ENCODE measurements at regions not wholly inside any gene's neighbourhood (a gene's known extent, or its start where the extent isn't known, plus 50 kb on each side); places are given as distances from the start of the nearest gene placed in this dataset.

DNA sequence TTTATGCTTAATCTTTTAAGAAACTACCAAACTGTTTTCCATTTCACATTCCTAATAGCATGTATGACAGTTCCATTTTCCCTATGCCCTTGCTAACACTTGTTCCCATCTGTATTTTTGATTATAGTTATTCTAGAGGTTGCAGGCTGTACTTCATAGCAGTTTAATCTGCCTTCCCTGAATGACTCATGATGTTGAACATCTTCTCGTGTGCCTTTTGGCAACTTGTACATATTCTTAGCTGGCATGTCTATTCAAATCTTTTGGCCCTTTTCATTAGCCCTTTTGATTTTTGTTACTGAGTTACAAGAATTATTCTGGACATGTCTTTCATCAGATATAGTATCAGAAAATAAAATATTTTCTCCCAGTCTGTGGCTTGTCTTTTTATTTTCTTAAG lies 320.3 kb downstream of the DIRAS2 start:
- H3K9me3 ChIP-seq (ENCODE audit: control insufficient read depth, low read length, poor library complexity, severe bottlenecking), result no peaks in the 10 kb centered on the region
- no peak for DNase-seq
- no peak for ATAC-seq
- H3K27ac Mint-ChIP-seq, result no peak overlapping the region
- H3K4me3 Mint-ChIP-seq, result no peak overlapping the region
- H3K27me3 Mint-ChIP-seq, result peaks cover 31% of the 10 kb centered on the region
- H3K36me3 Mint-ChIP-seq (ENCODE audit: low read depth), result no peaks in the 10 kb centered on the region
- H3K4me1 Mint-ChIP-seq, result no peaks in the 10 kb centered on the region

DNA sequence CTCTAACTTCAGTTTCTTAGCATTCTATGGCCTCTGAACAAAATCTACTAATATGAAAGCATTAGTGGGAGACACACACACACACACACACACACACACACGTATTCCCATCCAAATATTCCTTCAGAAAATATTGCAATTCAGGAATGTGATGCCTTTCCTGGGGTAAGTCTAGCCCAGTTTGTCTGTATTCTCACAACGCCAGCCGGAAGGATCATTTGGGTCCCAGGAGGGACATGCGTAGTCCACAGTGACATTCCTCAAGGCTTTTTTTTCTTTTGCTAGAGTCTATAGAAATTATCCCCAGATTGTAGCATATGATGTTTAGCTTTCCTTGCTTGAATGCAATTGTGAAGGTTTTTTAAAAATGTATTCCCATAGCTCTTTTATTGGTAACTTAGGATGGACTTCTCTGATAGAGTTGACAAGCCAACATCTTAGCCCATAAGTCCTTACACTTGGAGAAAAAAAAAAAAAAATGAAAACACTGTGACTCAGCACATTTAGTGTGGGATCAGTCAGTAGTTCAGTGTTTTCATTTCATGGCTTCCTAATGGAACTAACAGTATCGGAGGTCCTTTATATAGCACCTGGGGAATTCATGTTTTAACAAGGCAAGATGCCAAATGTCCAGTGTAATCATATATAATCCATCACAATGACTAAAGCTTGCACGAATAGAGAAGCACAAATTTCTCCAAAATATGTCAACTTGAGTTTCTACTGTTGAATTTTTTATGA lies 316.5 kb downstream of the DIRAS2 start:
- Mint-ChIP-seq H3K27ac (no peak overlapping the region), H3K27me3 (peaks cover 32% of the 10 kb centered on the region), H3K4me1 (no peaks in the 10 kb centered on the region), H3K4me3 (no peak overlapping the region), H3K36me3 (ENCODE audit: low read depth) (no peaks in the 10 kb centered on the region)
- H3K9me3 ChIP-seq (ENCODE audit: control insufficient read depth, low read length, poor library complexity, severe bottlenecking), result no peaks in the 10 kb centered on the region
- ATAC-seq (no peak), DNase-seq (no peak)

DNA sequence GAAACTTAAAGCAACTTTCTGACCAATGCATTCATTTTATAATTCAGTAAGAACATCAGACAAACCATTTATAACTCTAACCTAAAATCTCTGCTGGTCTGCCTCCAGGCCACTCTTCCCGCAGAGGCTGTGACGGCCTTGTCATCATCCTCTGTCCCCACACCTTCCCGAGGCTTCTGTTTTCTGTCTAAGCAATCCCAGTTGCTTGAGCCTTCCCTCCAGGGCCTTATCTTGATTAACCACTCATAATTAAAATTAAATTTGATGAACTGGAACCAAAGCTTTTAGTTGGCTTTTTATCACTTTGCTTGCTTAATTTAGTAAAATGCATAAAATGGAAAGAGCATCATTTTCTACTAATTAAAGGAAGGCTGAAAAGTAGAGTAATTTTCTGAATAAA lies 312.4 kb downstream of the DIRAS2 start:
- ATAC-seq (no peak), DNase-seq (no peak)
- Mint-ChIP-seq H3K27me3 (peaks cover 57% of the 10 kb centered on the region), H3K36me3 (ENCODE audit: low read depth) (peaks cover 2% of the 10 kb centered on the region), H3K27ac (no peak overlapping the region), H3K4me1 (no peaks in the 10 kb centered on the region), H3K4me3 (no peak overlapping the region)
- H3K9me3 ChIP-seq (ENCODE audit: control insufficient read depth, low read length, poor library complexity, severe bottlenecking), result no peaks in the 10 kb centered on the region

DNA sequence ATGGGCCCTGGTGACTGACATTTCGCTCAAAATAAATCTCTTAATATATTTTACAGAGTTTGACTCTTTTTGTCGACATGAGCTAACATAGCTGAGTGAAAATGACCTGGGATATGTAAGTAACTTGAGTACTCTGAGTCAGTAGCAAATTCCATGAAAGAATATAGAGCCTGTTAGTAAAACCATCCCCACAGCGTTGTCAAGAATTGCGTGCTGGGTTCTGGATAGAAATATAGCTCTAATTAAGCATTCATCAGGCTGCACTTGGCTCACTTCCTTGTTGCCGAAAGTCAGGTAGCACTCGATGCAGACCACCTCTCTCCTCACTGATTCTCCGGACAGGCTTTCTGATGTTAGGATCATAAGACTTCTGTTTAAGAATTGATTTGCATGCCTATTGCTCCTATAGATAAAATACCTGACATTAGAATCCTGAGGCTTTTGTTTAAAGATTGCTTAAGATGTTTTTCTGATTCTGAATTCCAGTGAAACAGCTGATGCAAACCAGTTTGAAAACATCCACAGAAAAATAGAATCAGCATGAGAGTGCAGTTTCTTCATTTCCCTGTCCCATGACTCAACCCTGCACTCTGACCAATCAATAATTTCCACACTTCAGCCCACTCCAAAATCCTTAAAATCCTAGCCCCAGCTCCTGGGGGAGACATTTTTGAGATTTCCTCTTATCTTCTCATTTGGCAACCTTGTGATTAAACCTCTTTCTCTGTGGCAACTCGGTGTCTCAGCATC lies 310.6 kb downstream of the DIRAS2 start:
- peaks cover 48% of the 10 kb centered on the region for H3K27me3 Mint-ChIP-seq
- no peak overlapping the region for H3K4me3 Mint-ChIP-seq
- ATAC-seq, result no peak
- no peak overlapping the region for H3K27ac Mint-ChIP-seq
- DNase-seq, result no peak
- H3K4me1 Mint-ChIP-seq, result no peaks in the 10 kb centered on the region
- H3K36me3 Mint-ChIP-seq (ENCODE audit: low read depth), result peaks cover 2% of the 10 kb centered on the region
- no peaks in the 10 kb centered on the region for H3K9me3 ChIP-seq (ENCODE audit: control insufficient read depth, low read length, poor library complexity, severe bottlenecking)

DNA sequence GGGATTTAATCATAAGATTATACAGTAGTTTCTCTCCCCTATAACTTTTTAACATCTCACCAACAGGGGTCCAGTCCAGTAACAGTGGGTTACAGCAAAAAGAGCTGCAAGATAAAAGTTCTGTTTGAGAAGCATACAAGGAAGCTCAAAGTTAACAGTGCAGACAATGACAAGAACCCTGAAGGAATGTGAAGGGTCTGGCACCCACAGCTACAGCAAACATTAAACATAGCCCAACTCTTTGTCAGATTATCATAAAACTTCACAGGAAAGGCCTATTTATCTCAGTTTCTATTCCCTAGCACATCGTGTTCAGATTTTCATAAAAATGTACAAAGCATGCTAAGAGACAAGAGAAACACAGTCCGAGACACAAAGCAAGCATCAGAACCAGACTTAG lies 309.4 kb downstream of the DIRAS2 start:
- H3K36me3 Mint-ChIP-seq (ENCODE audit: low read depth), result peaks cover 2% of the 10 kb centered on the region
- no peak for ATAC-seq
- H3K9me3 ChIP-seq (ENCODE audit: control insufficient read depth, low read length, poor library complexity, severe bottlenecking), result no peaks in the 10 kb centered on the region
- DNase-seq, result no peak
- no peaks in the 10 kb centered on the region for H3K4me1 Mint-ChIP-seq
- H3K27ac Mint-ChIP-seq, result no peak overlapping the region
- H3K27me3 Mint-ChIP-seq, result peaks cover 42% of the 10 kb centered on the region
- H3K4me3 Mint-ChIP-seq, result no peak overlapping the region

DNA sequence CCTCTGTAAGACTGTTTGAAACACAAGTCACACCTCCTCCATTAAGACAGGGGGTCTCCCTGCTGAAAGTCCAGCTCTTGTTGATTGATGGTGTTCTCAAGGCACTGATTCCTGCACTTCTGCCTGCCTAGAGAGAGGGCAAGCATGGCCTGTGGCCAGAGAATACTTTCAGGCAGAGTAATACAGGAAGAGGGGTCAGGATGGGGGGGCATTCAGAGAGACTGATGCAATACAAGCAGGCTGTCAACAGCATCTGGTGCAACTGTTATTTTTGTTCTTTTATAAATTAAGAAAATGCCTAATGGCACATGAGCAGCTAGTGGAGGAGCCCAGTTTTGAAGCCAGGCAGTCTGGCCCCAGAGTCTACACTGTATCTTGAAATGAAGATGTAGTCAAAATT lies 302.2 kb downstream of the DIRAS2 start:
- H3K4me3 Mint-ChIP-seq, result no peak overlapping the region
- no peaks in the 10 kb centered on the region for H3K9me3 ChIP-seq (ENCODE audit: control insufficient read depth, low read length, poor library complexity, severe bottlenecking)
- ATAC-seq (no peak), DNase-seq (no peak)
- no peaks in the 10 kb centered on the region for H3K4me1 Mint-ChIP-seq
- H3K27ac Mint-ChIP-seq, result no peak overlapping the region
- H3K36me3 Mint-ChIP-seq (ENCODE audit: low read depth), result peaks cover 2% of the 10 kb centered on the region
- H3K27me3 Mint-ChIP-seq, result peaks cover 8% of the 10 kb centered on the region

DNA sequence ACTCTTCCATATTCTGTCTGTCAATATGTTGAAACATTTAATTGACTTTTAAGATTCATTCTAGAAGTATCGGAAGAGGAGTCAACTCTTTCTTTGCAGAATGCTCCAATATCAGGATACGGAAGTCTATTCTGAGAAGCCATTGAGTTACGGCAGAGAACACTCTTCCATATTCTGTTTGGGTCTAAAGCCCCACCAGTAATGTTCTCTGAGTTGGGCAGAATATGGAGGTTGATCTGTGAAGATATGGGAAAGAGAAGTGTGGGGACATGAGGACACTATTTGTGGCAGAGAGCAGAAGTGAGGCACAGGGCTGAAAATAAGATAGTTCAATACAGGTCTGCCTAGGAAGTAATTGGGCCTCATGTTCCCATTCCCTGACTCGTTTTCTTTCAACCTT lies 300.0 kb downstream of the DIRAS2 start:
- no peaks in the 10 kb centered on the region for H3K9me3 ChIP-seq (ENCODE audit: control insufficient read depth, low read length, poor library complexity, severe bottlenecking)
- no peak overlapping the region for H3K27ac Mint-ChIP-seq
- no peaks in the 10 kb centered on the region for H3K4me1 Mint-ChIP-seq
- peaks cover 19% of the 10 kb centered on the region for H3K27me3 Mint-ChIP-seq
- no peak overlapping the region for H3K4me3 Mint-ChIP-seq
- DNase-seq (no peak), ATAC-seq (no peak)
- peaks cover 2% of the 10 kb centered on the region for H3K36me3 Mint-ChIP-seq (ENCODE audit: low read depth)

DNA sequence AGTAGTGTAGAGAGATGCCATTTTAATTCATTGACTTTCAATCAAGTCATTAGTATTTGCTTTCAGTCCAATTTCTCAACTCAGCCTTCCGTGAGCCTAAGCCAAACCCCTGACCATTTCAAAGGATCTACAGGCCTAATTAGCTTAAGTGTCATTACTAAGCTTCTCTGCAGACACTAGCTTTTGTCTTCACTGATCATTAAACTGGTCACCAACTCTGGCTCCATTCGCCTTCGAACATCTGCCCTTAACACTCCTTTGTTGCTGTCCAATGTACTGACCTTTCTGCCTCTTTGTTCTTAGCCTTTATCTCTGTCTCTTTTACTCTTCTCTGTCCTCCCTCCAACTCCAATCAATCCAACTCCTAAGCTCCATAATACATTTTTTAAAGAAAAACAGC lies 299.3 kb downstream of the DIRAS2 start:
- H3K27ac Mint-ChIP-seq, result no peak overlapping the region
- H3K4me3 Mint-ChIP-seq, result no peak overlapping the region
- H3K4me1 Mint-ChIP-seq, result no peaks in the 10 kb centered on the region
- DNase-seq, result no peak
- H3K9me3 ChIP-seq (ENCODE audit: control insufficient read depth, low read length, poor library complexity, severe bottlenecking), result no peaks in the 10 kb centered on the region
- peaks cover 26% of the 10 kb centered on the region for H3K27me3 Mint-ChIP-seq
- peaks cover 2% of the 10 kb centered on the region for H3K36me3 Mint-ChIP-seq (ENCODE audit: low read depth)
- no peak for ATAC-seq

DNA sequence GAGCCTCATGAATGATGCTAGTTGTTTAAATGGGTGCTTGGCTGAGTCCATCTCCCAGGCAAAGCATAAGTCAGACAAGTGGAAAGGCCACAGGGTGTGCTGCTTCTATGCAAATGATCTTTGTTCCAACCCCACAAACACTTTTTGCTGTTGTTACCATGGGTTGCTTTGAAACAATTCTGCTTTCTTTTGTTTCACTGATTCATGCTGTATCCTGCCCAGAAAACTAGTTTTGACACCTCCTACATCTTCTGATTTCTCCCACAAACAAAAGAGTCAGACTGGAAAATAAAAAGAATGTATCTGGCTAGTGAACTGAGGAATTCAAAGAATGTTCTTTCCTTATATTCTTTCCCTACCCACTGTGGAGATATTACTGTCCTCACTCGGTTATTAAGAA lies 298.6 kb downstream of the DIRAS2 start:
- no peaks in the 10 kb centered on the region for H3K9me3 ChIP-seq (ENCODE audit: control insufficient read depth, low read length, poor library complexity, severe bottlenecking)
- DNase-seq (no peak), ATAC-seq (no peak)
- Mint-ChIP-seq H3K36me3 (ENCODE audit: low read depth) (peaks cover 2% of the 10 kb centered on the region), H3K27me3 (peaks cover 26% of the 10 kb centered on the region), H3K4me1 (no peaks in the 10 kb centered on the region), H3K4me3 (no peak overlapping the region), H3K27ac (no peak overlapping the region)

DNA sequence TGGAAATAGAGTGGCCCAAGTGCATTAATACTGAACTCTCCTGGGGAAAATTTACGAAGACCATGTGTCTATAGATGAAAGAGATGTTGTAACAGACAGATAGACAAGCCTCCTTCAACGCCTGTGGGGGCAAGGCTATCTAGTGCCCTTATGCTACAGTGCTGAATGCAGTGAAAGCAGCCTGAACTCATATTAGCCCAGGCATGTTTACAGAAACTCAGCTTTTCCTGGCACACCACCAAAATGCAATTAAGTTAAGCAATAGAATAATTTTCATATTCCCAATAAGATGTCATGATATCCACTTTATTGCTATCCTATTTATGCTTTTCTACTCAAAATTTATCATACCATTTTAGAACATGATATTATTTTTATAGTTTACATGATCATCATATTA lies 277.0 kb downstream of the DIRAS2 start:
- H3K9me3 ChIP-seq (ENCODE audit: control insufficient read depth, low read length, poor library complexity, severe bottlenecking), result no peaks in the 10 kb centered on the region
- ATAC-seq (no peak), DNase-seq (no peak)
- no peak overlapping the region for H3K4me3 Mint-ChIP-seq
- H3K27me3 Mint-ChIP-seq, result peaks cover 39% of the 10 kb centered on the region
- no peak overlapping the region for H3K27ac Mint-ChIP-seq
- no peaks in the 10 kb centered on the region for H3K4me1 Mint-ChIP-seq
- peaks cover 2% of the 10 kb centered on the region for H3K36me3 Mint-ChIP-seq (ENCODE audit: low read depth)

DNA sequence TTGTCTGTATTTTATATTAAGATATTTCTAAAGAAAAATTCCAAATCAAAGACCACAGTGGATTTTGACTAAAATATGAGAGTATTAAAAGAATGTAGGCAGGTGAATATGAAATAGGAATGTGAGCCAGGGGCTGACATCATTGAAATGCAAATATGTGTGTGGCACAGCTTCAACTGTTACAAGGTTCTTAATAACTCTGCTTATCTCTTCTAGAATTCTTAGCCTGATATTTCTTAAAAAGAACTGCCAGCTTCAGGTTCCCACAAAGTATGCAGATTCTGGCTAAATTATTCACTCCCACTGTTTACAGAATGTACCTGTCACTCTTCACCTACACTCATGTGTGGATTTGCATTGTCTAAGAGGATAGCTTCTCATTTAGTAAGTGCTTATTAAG lies 274.4 kb downstream of the DIRAS2 start:
- Mint-ChIP-seq H3K4me1 (no peaks in the 10 kb centered on the region), H3K27ac (no peak overlapping the region)

DNA sequence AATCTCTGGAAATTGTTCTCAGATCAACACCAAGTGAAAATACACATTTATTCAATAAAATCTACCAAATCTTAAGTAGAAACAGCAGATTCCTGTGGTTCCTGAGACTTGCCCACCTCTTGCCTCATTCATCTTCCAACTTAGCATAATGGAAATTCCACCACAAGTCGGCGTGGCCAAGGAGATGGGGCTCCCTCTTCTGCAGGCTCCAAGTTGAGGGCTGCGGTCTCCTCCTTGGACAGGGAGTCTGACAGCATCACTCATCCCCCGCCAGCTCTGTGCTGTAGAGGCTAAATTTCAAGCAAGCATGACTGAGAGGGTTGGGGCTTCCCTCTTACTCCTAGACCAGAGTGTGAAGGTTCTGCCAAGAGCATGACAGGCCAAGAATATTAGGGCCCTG lies 273.7 kb downstream of the DIRAS2 start:
- ATAC-seq (no peak), DNase-seq (no peak)
- peaks cover 58% of the 10 kb centered on the region for H3K27me3 Mint-ChIP-seq
- no peak overlapping the region for H3K27ac Mint-ChIP-seq
- no peaks in the 10 kb centered on the region for H3K9me3 ChIP-seq (ENCODE audit: control insufficient read depth, low read length, poor library complexity, severe bottlenecking)
- peaks cover 2% of the 10 kb centered on the region for H3K36me3 Mint-ChIP-seq (ENCODE audit: low read depth)
- no peaks in the 10 kb centered on the region for H3K4me1 Mint-ChIP-seq
- H3K4me3 Mint-ChIP-seq, result no peak overlapping the region

More for the DNA sequence above, 274.4 kb downstream of the DIRAS2 start:
- H3K36me3 Mint-ChIP-seq (ENCODE audit: low read depth), result peaks cover 2% of the 10 kb centered on the region
- ATAC-seq (no peak), DNase-seq (no peak)
- H3K4me3 Mint-ChIP-seq, result no peak overlapping the region
- peaks cover 55% of the 10 kb centered on the region for H3K27me3 Mint-ChIP-seq
- H3K9me3 ChIP-seq (ENCODE audit: control insufficient read depth, low read length, poor library complexity, severe bottlenecking), result no peaks in the 10 kb centered on the region

DNA sequence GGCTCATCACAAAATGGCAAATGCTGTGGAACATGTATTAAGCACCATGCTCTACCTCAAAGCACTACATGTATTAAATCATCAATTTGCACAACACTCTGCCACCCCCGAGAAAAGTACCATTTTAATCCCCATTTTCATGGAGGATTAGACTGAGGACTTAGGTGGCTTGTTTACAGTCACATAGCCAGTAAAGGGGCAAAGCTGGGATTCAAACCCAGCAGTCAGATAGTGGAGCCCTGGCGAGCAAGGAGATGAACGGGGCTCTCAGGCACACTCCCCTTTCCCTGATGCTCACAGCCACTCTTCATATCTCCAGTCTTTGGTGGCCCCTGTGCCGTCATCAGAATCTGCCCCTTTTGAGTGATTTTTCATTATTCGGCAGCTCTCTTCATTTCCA lies 262.9 kb downstream of the DIRAS2 start:
- H3K9me3 ChIP-seq (ENCODE audit: control insufficient read depth, low read length, poor library complexity, severe bottlenecking), result no peaks in the 10 kb centered on the region
- H3K4me1 Mint-ChIP-seq, result peaks cover 2% of the 10 kb centered on the region
- H3K27ac Mint-ChIP-seq, result no peak overlapping the region
- no peak for ATAC-seq
- no peaks in the 10 kb centered on the region for H3K36me3 Mint-ChIP-seq (ENCODE audit: low read depth)
- H3K27me3 Mint-ChIP-seq, result peaks cover 57% of the 10 kb centered on the region
- no peak overlapping the region for H3K4me3 Mint-ChIP-seq
- no peak for DNase-seq

DNA sequence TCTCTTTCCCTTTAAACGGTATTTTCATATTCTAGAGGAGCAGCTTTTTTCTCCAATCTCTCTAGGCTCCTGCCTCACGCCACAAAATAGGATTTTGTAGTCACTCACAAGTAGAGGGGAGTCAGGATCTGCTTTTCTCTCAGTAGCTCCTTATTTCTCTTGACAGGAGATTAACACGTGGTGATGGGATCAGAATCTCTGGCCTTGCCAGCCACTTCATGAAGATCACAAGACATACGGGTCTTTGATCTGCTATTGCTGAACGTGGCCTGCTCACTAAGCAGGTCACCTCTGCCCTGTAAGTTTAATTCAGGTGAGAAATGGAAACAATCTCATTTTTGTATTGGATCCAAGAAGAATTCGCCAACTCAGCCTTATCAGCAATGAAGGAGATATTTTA lies 257.5 kb downstream of the DIRAS2 start:
- Mint-ChIP-seq H3K36me3 (ENCODE audit: low read depth) (no peaks in the 10 kb centered on the region), H3K27ac (no peak overlapping the region)
- ATAC-seq, result no peak

More for the DNA sequence above, 257.5 kb downstream of the DIRAS2 start:
- H3K9me3 ChIP-seq (ENCODE audit: control insufficient read depth, low read length, poor library complexity, severe bottlenecking), result no peaks in the 10 kb centered on the region
- peaks cover 4% of the 10 kb centered on the region for H3K4me1 Mint-ChIP-seq
- DNase-seq, result no peak
- H3K4me3 Mint-ChIP-seq, result no peak overlapping the region
- H3K27me3 Mint-ChIP-seq, result peaks cover 67% of the 10 kb centered on the region
